ENCODE measurements at regions not wholly inside any gene's neighbourhood (a gene's known extent, or its start where the extent isn't known, plus 50 kb on each side); places are given as distances from the start of the nearest gene placed in this dataset.

DNA sequence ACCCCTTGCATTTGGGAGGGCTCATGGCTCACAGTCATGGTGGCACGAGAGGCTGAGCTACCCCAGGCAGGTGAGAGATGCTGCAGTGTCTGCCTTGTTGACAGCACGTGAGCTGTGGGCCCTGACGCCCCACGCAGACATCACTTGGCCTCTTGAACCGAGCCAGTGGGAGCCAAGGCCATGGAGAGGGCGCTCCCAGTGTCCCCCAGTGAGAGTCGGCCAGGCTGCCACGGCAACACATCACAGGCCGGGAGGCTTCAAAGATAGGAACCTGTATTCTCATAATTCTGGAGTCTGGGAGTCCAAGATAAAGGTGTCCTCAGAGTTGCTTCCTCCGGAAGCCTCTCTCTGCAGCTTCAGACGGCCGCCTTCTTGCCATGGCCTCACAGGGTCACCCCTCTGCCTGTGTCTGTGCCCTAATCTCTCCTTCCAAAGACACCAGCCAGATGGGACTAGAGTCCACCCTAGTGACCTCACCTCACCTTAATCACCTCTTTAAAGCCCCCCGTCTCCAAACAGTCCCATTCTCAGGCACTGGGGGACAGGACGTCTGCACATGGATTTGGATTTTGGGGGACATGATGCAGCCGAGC is 119.6 kb downstream of the KLF6 start:
- WGBS, 2 donors (ENCODE audit: low coverage in 1 of 2), result 90 to 93% methylated on average over 2 to 7 of the region's 15 CpGs
- no peaks in the 10 kb centered on the region for H3K4me1 ChIP-seq
- H3K27ac ChIP-seq, result no peak overlapping the region
- in situ Hi-C loops (cut with MboI; ENCODE audit: low pct_ligation_motif_present in 1 of 4, low pct_unique_long_range_greater_than_20kb in 1 of 4, low sequenced_read_pairs in 3 of 4), result no loop called here
- no peaks in the 10 kb centered on the region for H3K9me3 ChIP-seq
- intact Hi-C loops (cut with DNase I; ENCODE audit: low total_unique reads), result no loop called here
- DNase-seq, result no peak
- TF ChIP-seq EP300 (IDR thresholded peaks at IDR 0.05; ENCODE audit: low read depth) (no peak), POLR2AphosphoS5 (IDR thresholded peaks at IDR 0.05) (no peak), POLR2A (IDR thresholded peaks at IDR 0.05) (no peak)
- TF ChIP-seq, protein P1, sequence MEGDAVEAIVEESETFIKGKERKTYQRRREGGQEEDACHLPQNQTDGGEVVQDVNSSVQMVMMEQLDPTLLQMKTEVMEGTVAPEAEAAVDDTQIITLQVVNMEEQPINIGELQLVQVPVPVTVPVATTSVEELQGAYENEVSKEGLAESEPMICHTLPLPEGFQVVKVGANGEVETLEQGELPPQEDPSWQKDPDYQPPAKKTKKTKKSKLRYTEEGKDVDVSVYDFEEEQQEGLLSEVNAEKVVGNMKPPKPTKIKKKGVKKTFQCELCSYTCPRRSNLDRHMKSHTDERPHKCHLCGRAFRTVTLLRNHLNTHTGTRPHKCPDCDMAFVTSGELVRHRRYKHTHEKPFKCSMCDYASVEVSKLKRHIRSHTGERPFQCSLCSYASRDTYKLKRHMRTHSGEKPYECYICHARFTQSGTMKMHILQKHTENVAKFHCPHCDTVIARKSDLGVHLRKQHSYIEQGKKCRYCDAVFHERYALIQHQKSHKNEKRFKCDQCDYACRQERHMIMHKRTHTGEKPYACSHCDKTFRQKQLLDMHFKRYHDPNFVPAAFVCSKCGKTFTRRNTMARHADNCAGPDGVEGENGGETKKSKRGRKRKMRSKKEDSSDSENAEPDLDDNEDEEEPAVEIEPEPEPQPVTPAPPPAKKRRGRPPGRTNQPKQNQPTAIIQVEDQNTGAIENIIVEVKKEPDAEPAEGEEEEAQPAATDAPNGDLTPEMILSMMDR (IDR thresholded peaks at IDR 0.05), result no peak
- no peak overlapping the region for H3K4me3 ChIP-seq
- H3K36me3 ChIP-seq, result no peaks in the 10 kb centered on the region
- H3K27me3 ChIP-seq, result no peaks in the 10 kb centered on the region

DNA sequence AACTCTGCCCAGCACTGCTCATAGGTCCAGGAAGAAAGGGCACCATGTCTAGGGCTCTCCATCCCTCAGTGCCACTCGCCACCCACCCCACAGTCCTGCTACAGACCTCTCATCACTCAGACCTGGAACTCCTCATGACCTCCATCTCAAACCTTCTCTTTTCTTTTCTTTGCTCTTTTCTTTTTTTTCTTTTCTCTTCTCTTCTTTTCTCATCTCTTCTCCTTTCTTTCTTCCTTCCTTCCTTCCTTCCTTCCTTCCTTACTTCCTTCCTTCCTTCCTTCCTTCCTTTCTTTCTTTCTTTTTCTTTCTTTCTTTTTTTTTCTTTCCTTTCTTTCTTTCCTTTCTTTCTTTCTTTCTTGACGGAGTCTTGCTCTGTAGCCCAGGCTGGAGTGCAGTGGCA is 122.2 kb downstream of the KLF6 start:
- intact Hi-C loops (cut with DNase I; ENCODE audit: low total_unique reads) (no loop called here), in situ Hi-C loops (cut with MboI; ENCODE audit: low pct_ligation_motif_present in 1 of 4, low pct_unique_long_range_greater_than_20kb in 1 of 4, low sequenced_read_pairs in 3 of 4) (no loop called here)
- H3K27ac ChIP-seq, result no peak overlapping the region
- no peaks in the 10 kb centered on the region for H3K27me3 ChIP-seq
- 78 to 94% methylated on average over 1 to 2 of the region's 2 CpGs for WGBS, 2 donors (ENCODE audit: low coverage in 1 of 2)
- H3K4me3 ChIP-seq, result no peak overlapping the region
- no peak for DNase-seq
- H3K4me1 ChIP-seq, result no peaks in the 10 kb centered on the region
- H3K9me3 ChIP-seq, result no peaks in the 10 kb centered on the region
- no peaks in the 10 kb centered on the region for H3K36me3 ChIP-seq
- no peak for TF ChIP-seq POLR2AphosphoS5 (IDR thresholded peaks at IDR 0.05)
- TF ChIP-seq, protein P1 (IDR thresholded peaks at IDR 0.05), result no peak
- no peak for TF ChIP-seq EP300 (IDR thresholded peaks at IDR 0.05; ENCODE audit: low read depth)
- TF ChIP-seq POLR2A (IDR thresholded peaks at IDR 0.05), result no peak

DNA sequence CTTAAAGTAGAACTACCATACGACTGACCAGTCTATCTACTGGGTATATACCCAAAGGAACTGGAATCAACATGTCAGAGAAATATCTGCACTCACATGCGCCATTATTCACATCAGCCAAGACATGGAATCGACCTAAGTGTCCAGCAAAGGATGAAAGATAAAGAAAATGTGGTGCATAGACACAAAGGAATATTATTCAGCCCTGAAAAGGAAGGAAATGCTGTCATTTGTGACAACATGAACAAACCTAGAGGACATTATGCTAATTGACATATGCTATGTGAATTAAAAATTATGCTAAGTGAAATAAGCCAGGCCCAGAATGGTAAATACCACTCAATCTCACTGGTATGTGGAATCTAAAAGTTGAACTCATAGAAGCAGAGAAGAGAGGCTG is 123.7 kb downstream of the KLF6 start:
- Histone ChIP-seq H3K27me3 (no peaks in the 10 kb centered on the region), H3K4me3 (no peak overlapping the region), H3K27ac (no peak overlapping the region), H3K9me3 (no peaks in the 10 kb centered on the region), H3K4me1 (no peaks in the 10 kb centered on the region), H3K36me3 (no peaks in the 10 kb centered on the region)
- in situ Hi-C loops (cut with MboI; ENCODE audit: low pct_ligation_motif_present in 1 of 4, low pct_unique_long_range_greater_than_20kb in 1 of 4, low sequenced_read_pairs in 3 of 4) (no loop called here), intact Hi-C loops (cut with DNase I; ENCODE audit: low total_unique reads) (no loop called here)
- 78 to 100% methylated on average over 2 to 3 of the region's 3 CpGs for WGBS, 2 donors (ENCODE audit: low coverage in 1 of 2)
- TF ChIP-seq, protein P1 (IDR thresholded peaks at IDR 0.05), result no peak
- TF ChIP-seq POLR2AphosphoS5 (IDR thresholded peaks at IDR 0.05) (no peak), EP300 (IDR thresholded peaks at IDR 0.05; ENCODE audit: low read depth) (no peak), POLR2A (IDR thresholded peaks at IDR 0.05) (no peak)
- no peak for DNase-seq

DNA sequence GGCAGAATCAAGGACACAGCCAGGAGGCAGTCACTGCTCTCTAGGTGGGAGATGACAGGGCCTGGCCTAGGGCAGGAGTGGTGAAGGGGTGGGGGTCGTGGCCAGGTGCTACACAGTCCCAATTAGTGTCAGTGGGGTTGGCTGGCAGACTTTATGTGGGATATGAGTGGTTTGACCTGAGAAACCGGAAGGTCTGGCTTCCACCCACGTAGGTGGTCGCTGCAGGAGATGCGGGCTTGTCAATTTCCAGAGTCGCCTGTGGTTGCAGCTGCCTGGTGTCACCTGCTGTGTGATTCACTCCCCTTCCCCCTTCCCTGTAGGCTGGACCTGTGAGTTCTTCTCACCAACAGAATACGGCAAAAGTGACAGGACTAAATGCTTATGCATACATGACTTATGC is 124.3 kb downstream of the KLF6 start:
- no peaks in the 10 kb centered on the region for H3K36me3 ChIP-seq
- TF ChIP-seq, protein P1 (IDR thresholded peaks at IDR 0.05), result no peak
- no peak for TF ChIP-seq EP300 (IDR thresholded peaks at IDR 0.05; ENCODE audit: low read depth)
- TF ChIP-seq POLR2A (IDR thresholded peaks at IDR 0.05), result no peak
- TF ChIP-seq POLR2AphosphoS5 (IDR thresholded peaks at IDR 0.05), result no peak
- intact Hi-C loops (cut with DNase I; ENCODE audit: low total_unique reads), result no loop called here
- DNase-seq, result no peak
- WGBS, 2 donors (ENCODE audit: low coverage in 1 of 2), result 83% methylated on average over 6 of the region's 7 CpGs; no CpG with 5 or more reads in 1 of the 2 donors
- H3K27me3 ChIP-seq, result no peaks in the 10 kb centered on the region
- H3K4me3 ChIP-seq, result no peak overlapping the region
- no peaks in the 10 kb centered on the region for H3K4me1 ChIP-seq
- in situ Hi-C loops (cut with MboI; ENCODE audit: low pct_ligation_motif_present in 1 of 4, low pct_unique_long_range_greater_than_20kb in 1 of 4, low sequenced_read_pairs in 3 of 4), result no loop called here
- no peaks in the 10 kb centered on the region for H3K9me3 ChIP-seq
- H3K27ac ChIP-seq, result no peak overlapping the region

Data from transverse colon (tissue), 4 donors.